ENCODE measurements at regions not wholly inside any gene's neighbourhood (a gene's known extent, or its start where the extent isn't known, plus 50 kb on each side); places are given as distances from the start of the nearest gene placed in this dataset.

- Histone ChIP-seq H3K4me1 (ENCODE audit: insufficient read depth, low read length, poor library complexity, severe bottlenecking) (no peaks in the 10 kb centered on the region), H2AFZ (ENCODE audit: low read length) (no peak overlapping the region), H3K79me2 (ENCODE audit: insufficient read depth, low read depth, low read length) (no peaks in the 10 kb centered on the region), H4K20me1 (ENCODE audit: insufficient read depth, low read length) (no peaks in the 10 kb centered on the region), H3K4me3 (ENCODE audit: low read depth, low read length, poor library complexity, severe bottlenecking) (no peak overlapping the region), H3K27ac (ENCODE audit: low read depth, low read length, poor library complexity, severe bottlenecking) (no peak overlapping the region), H3K9me3 (ENCODE audit: low read length) (no peaks in the 10 kb centered on the region), H3K36me3 (ENCODE audit: insufficient read depth, low read length) (no peaks in the 10 kb centered on the region), H3K9me2 (ENCODE audit: insufficient read depth, low read length) (no peaks in the 10 kb centered on the region), H3K4me2 (ENCODE audit: low read length) (no peak overlapping the region)
- intact Hi-C loops (cut with micrococcal nuclease; ENCODE audit: unreplicated experiment), result no loop called here
- ChIA-PET CTCF (ENCODE audit: unreplicated experiment) (no interaction called here), POLR2A (no interaction called here)
- DNase-seq (ENCODE audit: low spot score), result no peak
- BruUV-seq (replicated peaks), result no TSS peak
- TF ChIP-seq CTCF (conservative IDR thresholded peaks at IDR 0.05; ENCODE audit: low read length) (no peak), EZH2phosphoT487 (IDR thresholded peaks at IDR 0.05; ENCODE audit: borderline replicate concordance, low read depth, low read length) (no peak)
Observed at GRCh38 chr12:126108247-126108646, 1043.0 kb downstream of the AACS start.

- Histone ChIP-seq H3K4me1 (ENCODE audit: insufficient read depth, low read length, poor library complexity, severe bottlenecking) (no peaks in the 10 kb centered on the region), H3K36me3 (ENCODE audit: insufficient read depth, low read length) (no peaks in the 10 kb centered on the region), H3K79me2 (ENCODE audit: insufficient read depth, low read depth, low read length) (no peaks in the 10 kb centered on the region), H4K20me1 (ENCODE audit: insufficient read depth, low read length) (no peaks in the 10 kb centered on the region), H3K27ac (ENCODE audit: low read depth, low read length, poor library complexity, severe bottlenecking) (no peak overlapping the region), H3K4me3 (ENCODE audit: low read depth, low read length, poor library complexity, severe bottlenecking) (no peak overlapping the region), H2AFZ (ENCODE audit: low read length) (no peak overlapping the region), H3K9me2 (ENCODE audit: insufficient read depth, low read length) (no peaks in the 10 kb centered on the region), H3K4me2 (ENCODE audit: low read length) (no peak overlapping the region), H3K9me3 (ENCODE audit: low read length) (no peaks in the 10 kb centered on the region)
- BruUV-seq (replicated peaks), result no TSS peak
- ChIA-PET POLR2A (no interaction called here), CTCF (ENCODE audit: unreplicated experiment) (no interaction called here)
- intact Hi-C loops (cut with micrococcal nuclease; ENCODE audit: unreplicated experiment), result no loop called here
- DNase-seq (ENCODE audit: low spot score), result no peak
- TF ChIP-seq CTCF (conservative IDR thresholded peaks at IDR 0.05; ENCODE audit: low read length) (no peak), EZH2phosphoT487 (IDR thresholded peaks at IDR 0.05; ENCODE audit: borderline replicate concordance, low read depth, low read length) (no peak)
Observed at GRCh38 chr12:126112141-126112540, 1046.9 kb downstream of the AACS start.

- intact Hi-C loops (cut with micrococcal nuclease; ENCODE audit: unreplicated experiment), result no loop called here
- ChIA-PET CTCF (ENCODE audit: unreplicated experiment) (no interaction called here), POLR2A (no interaction called here)
- H3K4me2 ChIP-seq (ENCODE audit: low read length), result no peak overlapping the region
- H3K79me2 ChIP-seq (ENCODE audit: insufficient read depth, low read depth, low read length), result no peaks in the 10 kb centered on the region
- H2AFZ ChIP-seq (ENCODE audit: low read length), result no peak overlapping the region
- TF ChIP-seq CTCF (conservative IDR thresholded peaks at IDR 0.05; ENCODE audit: low read length) (no peak), EZH2phosphoT487 (IDR thresholded peaks at IDR 0.05; ENCODE audit: borderline replicate concordance, low read depth, low read length) (no peak)
- no peaks in the 10 kb centered on the region for H3K36me3 ChIP-seq (ENCODE audit: insufficient read depth, low read length)
- no peaks in the 10 kb centered on the region for H3K9me2 ChIP-seq (ENCODE audit: insufficient read depth, low read length)
- H3K9me3 ChIP-seq (ENCODE audit: low read length), result no peaks in the 10 kb centered on the region
- no TSS peak for BruUV-seq (replicated peaks)
- H3K4me1 ChIP-seq (ENCODE audit: insufficient read depth, low read length, poor library complexity, severe bottlenecking), result no peaks in the 10 kb centered on the region
- no peak overlapping the region for H3K27ac ChIP-seq (ENCODE audit: low read depth, low read length, poor library complexity, severe bottlenecking)
- DNase-seq (ENCODE audit: low spot score), result no peak
- H4K20me1 ChIP-seq (ENCODE audit: insufficient read depth, low read length), result no peaks in the 10 kb centered on the region
- no peak overlapping the region for H3K4me3 ChIP-seq (ENCODE audit: low read depth, low read length, poor library complexity, severe bottlenecking)
Observed at GRCh38 chr12:126112849-126113248, 1047.6 kb downstream of the AACS start.
